Keratinocyte (primary cell): ENCODE measurements at regions not wholly inside any gene's neighbourhood (a gene's known extent, or its start where the extent isn't known, plus 50 kb on each side); places are given as distances from the start of the nearest gene placed in this dataset.
A peak's percentile ranks its signal among the peaks of the same experiment; 100 is the strongest.

Experiments used
- DNase-seq: peaks from one replicate; pipeline ENCODE4 v3.0.0-alpha.2; 2011; ENCODE audit warnings: low read depth, missing footprints, low spot score
- FAIRE-seq: peaks from 2 replicates; lab custom pipeline; 2011; peaks lifted over from hg19 to GRCh38; lab: Jason Lieb, UNC
- H2AFZ ChIP-seq: 2 replicates; pipeline ENCODE4 v1.6.0; 2012; ENCODE audit warnings: low read length, control low read depth, inconsistent platforms; ENCODE audit not compliant: control insufficient read depth
- H3K27ac ChIP-seq: 2 replicates; pipeline ENCODE4 v1.5.1; 2011; ENCODE audit warnings: low read length; ENCODE audit not compliant: control insufficient read depth, insufficient read depth
- H3K27me3 ChIP-seq: 3 replicates; pipeline ENCODE4 v1.6.0; 2011; ENCODE audit warnings: low read length; ENCODE audit not compliant: control insufficient read depth, insufficient read depth; ENCODE audit errors: extremely low read depth
- H3K36me3 ChIP-seq, 2 experiments: 2 replicates in 1 of 2; 3 replicates in 1 of 2; pipeline ENCODE4 v1.5.1; 2011; ENCODE audit warnings: low read length in 2 of 2, mild to moderate bottlenecking in 1 of 2; ENCODE audit not compliant: control insufficient read depth in 2 of 2, insufficient read depth in 2 of 2; ENCODE audit errors: extremely low read depth in 1 of 2
- H3K4me1 ChIP-seq: 3 replicates; pipeline ENCODE4 v1.5.1; 2011; ENCODE audit warnings: low read length; ENCODE audit not compliant: control insufficient read depth, insufficient read depth; ENCODE audit errors: extremely low read depth
- H3K4me2 ChIP-seq: 3 replicates; pipeline ENCODE4 v1.6.0; 2011; ENCODE audit warnings: low read depth, low read length; ENCODE audit not compliant: control insufficient read depth, insufficient read depth; ENCODE audit errors: extremely low read depth
- H3K4me3 ChIP-seq, 3 experiments: fragments of 200-600 bp in 1 of 3; sonication (generic) in 1 of 3; 2 replicates in 2 of 3; 3 replicates in 1 of 3; pipeline ENCODE4 v1.5.1; 2011 to 2016; ENCODE audit warnings: low read length in 3 of 3, mild to moderate bottlenecking in 3 of 3, control low read depth in 2 of 3, inconsistent platforms in 1 of 3, low read depth in 1 of 3, mixed read lengths in 1 of 3, mixed run types in 1 of 3, moderate library complexity in 1 of 3; ENCODE audit not compliant: control insufficient read depth in 2 of 3, insufficient read depth in 2 of 3; ENCODE audit errors: extremely low read depth in 1 of 3
- H3K79me2 ChIP-seq: 2 replicates; pipeline ENCODE4 v1.6.0; 2012; ENCODE audit warnings: low read length; ENCODE audit not compliant: control insufficient read depth, insufficient read depth
- H3K9ac ChIP-seq: 3 replicates; pipeline ENCODE4 v1.6.0; 2011; ENCODE audit warnings: low read length; ENCODE audit not compliant: control insufficient read depth, insufficient read depth; ENCODE audit errors: extremely low read depth
- H3K9me1 ChIP-seq: 3 replicates; pipeline ENCODE4 v1.6.0; 2011; ENCODE audit warnings: low read length; ENCODE audit not compliant: control insufficient read depth, insufficient read depth; ENCODE audit errors: extremely low read depth
- H3K9me3 ChIP-seq: 2 replicates; pipeline ENCODE4 v1.5.1; 2012; ENCODE audit warnings: low read depth, low read length; ENCODE audit not compliant: control insufficient read depth
- H4K20me1 ChIP-seq: 3 replicates; pipeline ENCODE4 v1.6.0; 2011; ENCODE audit warnings: low read length; ENCODE audit not compliant: control insufficient read depth, insufficient read depth; ENCODE audit errors: extremely low read depth
- CTCF ChIP-seq, 3 experiments: IDR thresholded peaks in 1 of 3; conservative IDR thresholded peaks in 1 of 3; optimal IDR thresholded peaks in 1 of 3; 2 replicates in 2 of 3; 3 replicates in 1 of 3; pipeline versions ENCODE3 to v1.5.1; 2011; ENCODE audit warnings: low read length in 3 of 3, mild to moderate bottlenecking in 3 of 3, moderate library complexity in 2 of 3, control low read depth in 1 of 3, inconsistent platforms in 1 of 3; ENCODE audit not compliant: insufficient read depth in 2 of 3; ENCODE audit errors: extremely low read depth in 1 of 3
- EZH2 ChIP-seq: IDR thresholded peaks from one replicate; pipeline ENCODE4 v1.6.1; 2012; ENCODE audit warnings: inconsistent platforms, mild to moderate bottlenecking, low read length, moderate library complexity
- dilution Hi-C: fragments of 300-500 bp; cut with MboI; formaldehyde crosslinking; loops from one replicate; pipeline ENCODE4 v1.7.0; 2020; ENCODE audit warnings: low sequenced_read_pairs; ENCODE audit not compliant: extremely low pct_ligation_motif_present

GRCh38 chr2:134161170-134161547, 92.7 kb upstream of the MGAT5 start:
- H3K79me2 ChIP-seq, result peaks cover 38% of the 10 kb centered on the region

GRCh38 chr2:134163336-134163735, 90.5 kb upstream of the MGAT5 start:
- H3K9ac ChIP-seq, result no peak overlapping the region
- DNase-seq (no peak), FAIRE-seq (peak; percentile 51)
- H3K36me3 ChIP-seq, result no peaks in the 10 kb centered on the region
- no peaks in the 10 kb centered on the region for H3K27me3 ChIP-seq
- dilution Hi-C loops, result no loop called here
- H4K20me1 ChIP-seq, result no peaks in the 10 kb centered on the region
- no peak overlapping the region for H3K4me3 ChIP-seq
- no peak overlapping the region for H3K27ac ChIP-seq
- H3K9me3 ChIP-seq, result no peaks in the 10 kb centered on the region
- H3K79me2 ChIP-seq, result peaks cover 39% of the 10 kb centered on the region
- peaks cover 2% of the 10 kb centered on the region for H3K9me1 ChIP-seq
- H3K4me1 ChIP-seq, result peaks cover 22% of the 10 kb centered on the region
- TF ChIP-seq EZH2 (no peak), CTCF (optimal IDR thresholded peaks at IDR 0.05 in 1 of 3, IDR thresholded peaks at IDR 0.05 in 1 of 3, conservative IDR thresholded peaks at IDR 0.05 in 1 of 3; ENCODE audit: extremely low read depth in 1 of 3, insufficient read depth in 2 of 3, low read length in 3 of 3) (no peak)
- H2AFZ ChIP-seq, result no peak overlapping the region
- no peak overlapping the region for H3K4me2 ChIP-seq

More at GRCh38 chr2:134161170-134161547, 92.7 kb upstream of the MGAT5 start:
- no peak overlapping the region for H2AFZ ChIP-seq
- H3K36me3 ChIP-seq, result no peaks in the 10 kb centered on the region
- peaks cover 11% of the 10 kb centered on the region for H3K4me1 ChIP-seq
- DNase-seq, result no peak
- H3K27ac ChIP-seq, result no peak overlapping the region
- peaks cover 2% of the 10 kb centered on the region for H3K9me1 ChIP-seq
- no peak for TF ChIP-seq CTCF (optimal IDR thresholded peaks at IDR 0.05 in 1 of 3, IDR thresholded peaks at IDR 0.05 in 1 of 3, conservative IDR thresholded peaks at IDR 0.05 in 1 of 3; ENCODE audit: extremely low read depth in 1 of 3, insufficient read depth in 2 of 3, low read length in 3 of 3)
- TF ChIP-seq EZH2, result no peak
- FAIRE-seq, result peak; percentile 67
- no peaks in the 10 kb centered on the region for H3K27me3 ChIP-seq
- H3K9me3 ChIP-seq, result no peaks in the 10 kb centered on the region
- dilution Hi-C loops, result no loop called here
- H3K9ac ChIP-seq, result no peak overlapping the region
- H3K4me2 ChIP-seq, result peak overlapping the region; percentile 39
- H3K4me3 ChIP-seq, result no peak overlapping the region
- no peaks in the 10 kb centered on the region for H4K20me1 ChIP-seq
